Mucosa of rectum (tissue), 2 donors: ENCODE measurements at regions not wholly inside any gene's neighbourhood (a gene's known extent, or its start where the extent isn't known, plus 50 kb on each side); places are given as distances from the start of the nearest gene placed in this dataset.

ENCODE experiments used
- H3K27ac ChIP-seq, 2 donors: one replicate each; pipeline ENCODE4 v1.7.0; 2013; ENCODE audit warnings: inconsistent platforms in 2 of 2, low read depth in 2 of 2, low read length in 2 of 2
- H3K27me3 ChIP-seq, 2 donors: one replicate each; pipeline ENCODE4 v1.7.0; 2013; ENCODE audit warnings: low read length in 2 of 2; ENCODE audit not compliant: control insufficient read depth in 2 of 2, insufficient read depth in 2 of 2
- H3K36me3 ChIP-seq, 2 donors: one replicate each; pipeline ENCODE4 v1.7.0; 2013; ENCODE audit warnings: low read length in 2 of 2; ENCODE audit not compliant: control insufficient read depth in 2 of 2, insufficient read depth in 2 of 2
- H3K4me1 ChIP-seq, 2 donors: one replicate each; pipeline ENCODE4 v1.7.0; 2013; ENCODE audit warnings: low read length in 2 of 2, mild to moderate bottlenecking in 1 of 2; ENCODE audit not compliant: control insufficient read depth in 2 of 2, insufficient read depth in 2 of 2
- H3K4me3 ChIP-seq, 2 donors: one replicate each; pipeline ENCODE4 v1.7.0; 2013; ENCODE audit warnings: low read length in 2 of 2
- H3K9ac ChIP-seq, 2 donors: one replicate each; pipeline ENCODE4 v1.7.0; 2013; ENCODE audit warnings: low read length in 2 of 2, low read depth in 1 of 2, mild to moderate bottlenecking in 1 of 2
- H3K9me3 ChIP-seq, 2 donors: one replicate each; pipeline ENCODE4 v1.7.0; 2013; ENCODE audit warnings: low read length in 2 of 2; ENCODE audit not compliant: control insufficient read depth in 2 of 2
- donor health status: healthy.
- donor health status: Normal muscosa, but diverticular disease.

- H3K9me3 ChIP-seq: no peaks in the 10 kb centered on the region
- H3K36me3 ChIP-seq: no peaks in the 10 kb centered on the region
- no peak overlapping the region for H3K9ac ChIP-seq
- no peaks in the 10 kb centered on the region for H3K27me3 ChIP-seq
- no peaks in the 10 kb centered on the region for H3K4me1 ChIP-seq
- no peak overlapping the region for H3K27ac ChIP-seq
- H3K4me3 ChIP-seq: no peak overlapping the region
These were observed 530.4 kb upstream of the MARCKS start for GRCh38 chr6:113326781-113327180.

- Histone ChIP-seq H3K4me3 (no peak overlapping the region), H3K9ac (no peak overlapping the region), H3K27me3 (no peaks in the 10 kb centered on the region), H3K9me3 (no peaks in the 10 kb centered on the region), H3K36me3 (no peaks in the 10 kb centered on the region), H3K4me1 (no peaks in the 10 kb centered on the region), H3K27ac (no peak overlapping the region)
These were observed 528.2 kb upstream of the MARCKS start for GRCh38 chr6:113328886-113329381.

DNA sequence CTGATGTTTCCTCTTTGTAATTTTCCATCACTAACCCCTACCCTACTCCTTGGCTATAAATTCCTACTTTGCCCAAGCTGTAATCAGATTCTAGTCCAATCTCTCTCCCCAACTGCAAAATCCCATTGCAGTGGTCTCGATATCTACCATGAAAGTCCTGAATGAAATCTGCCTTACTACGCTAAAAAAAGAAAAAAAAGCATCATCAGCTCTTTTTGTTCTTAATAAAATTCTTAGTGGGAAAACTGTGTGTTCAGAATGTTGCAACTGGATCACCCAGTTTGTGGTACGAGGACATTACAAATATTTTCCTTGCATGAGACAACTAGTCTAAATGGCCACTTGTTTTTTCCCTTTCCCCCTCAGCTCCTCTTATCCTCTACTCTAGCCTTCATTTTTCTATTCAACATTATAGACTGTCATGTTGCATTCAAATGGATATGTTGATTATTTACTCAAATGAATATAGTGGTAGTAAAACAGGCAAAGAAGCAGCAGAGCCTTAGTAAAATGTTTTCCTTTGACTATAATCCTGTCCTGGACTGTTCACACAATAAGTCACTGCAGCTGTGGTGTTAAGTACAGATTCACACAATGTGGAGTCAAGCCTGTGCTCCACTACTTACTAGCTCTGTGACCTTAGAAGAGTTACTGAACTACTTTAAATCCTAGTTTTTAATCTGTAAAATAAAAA, 527.1 kb upstream of the MARCKS start:
- H3K4me3 ChIP-seq: no peak overlapping the region
- no peaks in the 10 kb centered on the region for H3K36me3 ChIP-seq
- no peak overlapping the region for H3K9ac ChIP-seq
- H3K4me1 ChIP-seq: no peaks in the 10 kb centered on the region
- H3K27me3 ChIP-seq: no peaks in the 10 kb centered on the region
- H3K9me3 ChIP-seq: no peaks in the 10 kb centered on the region
- H3K27ac ChIP-seq: no peak overlapping the region

GRCh38 chr6:113330636-113330946, 526.6 kb upstream of the MARCKS start:
- no peaks in the 10 kb centered on the region for H3K36me3 ChIP-seq
- no peak overlapping the region for H3K9ac ChIP-seq
- H3K9me3 ChIP-seq: no peaks in the 10 kb centered on the region
- no peak overlapping the region for H3K4me3 ChIP-seq
- no peaks in the 10 kb centered on the region for H3K27me3 ChIP-seq
- H3K4me1 ChIP-seq: no peaks in the 10 kb centered on the region
- H3K27ac ChIP-seq: no peak overlapping the region

DNA sequence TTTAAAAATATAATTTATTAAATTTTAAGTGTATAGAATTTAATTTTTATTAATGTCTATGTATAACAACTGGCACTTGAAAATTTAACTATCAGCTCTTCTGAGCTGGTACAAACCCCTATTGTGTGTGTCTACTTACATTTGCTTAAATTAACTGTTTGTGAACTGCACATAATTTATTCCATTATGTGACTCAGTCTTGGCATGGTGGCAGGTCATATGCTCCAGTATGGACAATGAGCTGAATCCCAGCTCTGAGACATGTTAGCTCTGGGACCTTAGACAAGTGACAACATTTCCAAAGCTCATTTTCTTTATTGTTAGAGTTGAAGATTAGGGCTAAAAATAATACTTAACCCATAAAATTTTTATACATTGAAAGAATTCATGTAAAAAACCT, 526.1 kb upstream of the MARCKS start:
- Histone ChIP-seq H3K9ac (no peak overlapping the region), H3K27me3 (no peaks in the 10 kb centered on the region)

DNA sequence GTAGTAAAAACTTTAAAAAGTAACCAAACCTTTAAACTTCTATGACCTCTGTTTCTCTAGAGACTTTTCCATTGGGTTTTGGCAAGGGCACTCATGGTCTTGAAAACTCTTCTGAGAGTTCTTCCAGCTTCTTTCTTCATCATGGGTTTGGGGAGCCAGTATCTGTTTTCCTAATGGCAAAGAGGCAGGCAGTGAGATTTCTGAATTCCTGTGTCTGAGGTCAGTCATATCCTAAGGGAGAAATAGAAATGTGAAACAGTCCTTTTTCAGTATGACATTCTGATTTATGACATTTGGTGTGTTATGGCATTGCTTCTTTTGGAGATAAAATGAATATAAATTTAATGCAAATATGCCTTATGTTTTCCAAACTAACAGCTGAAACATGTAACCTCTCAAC, 518.5 kb upstream of the MARCKS start:
- no peaks in the 10 kb centered on the region for H3K4me1 ChIP-seq
- H3K36me3 ChIP-seq: no peaks in the 10 kb centered on the region
- H3K4me3 ChIP-seq: no peak overlapping the region
- no peak overlapping the region for H3K9ac ChIP-seq
- no peaks in the 10 kb centered on the region for H3K27me3 ChIP-seq
- H3K27ac ChIP-seq: no peak overlapping the region
- H3K9me3 ChIP-seq: no peaks in the 10 kb centered on the region

More for the DNA sequence above, 526.1 kb upstream of the MARCKS start:
- Histone ChIP-seq H3K36me3 (no peaks in the 10 kb centered on the region), H3K27ac (no peak overlapping the region), H3K4me1 (no peaks in the 10 kb centered on the region), H3K9me3 (no peaks in the 10 kb centered on the region), H3K4me3 (no peak overlapping the region)

GRCh38 chr6:113339209-113339608, 517.9 kb upstream of the MARCKS start:
- no peak overlapping the region for H3K4me3 ChIP-seq

GRCh38 chr6:113340371-113340770, 516.8 kb upstream of the MARCKS start:
- Histone ChIP-seq H3K9ac (no peak overlapping the region), H3K36me3 (no peaks in the 10 kb centered on the region), H3K9me3 (no peaks in the 10 kb centered on the region), H3K4me1 (no peaks in the 10 kb centered on the region), H3K27me3 (no peaks in the 10 kb centered on the region), H3K4me3 (no peak overlapping the region), H3K27ac (no peak overlapping the region)

More at GRCh38 chr6:113339209-113339608, 517.9 kb upstream of the MARCKS start:
- Histone ChIP-seq H3K4me1 (no peaks in the 10 kb centered on the region), H3K27ac (no peak overlapping the region), H3K9ac (no peak overlapping the region), H3K27me3 (no peaks in the 10 kb centered on the region), H3K36me3 (no peaks in the 10 kb centered on the region), H3K9me3 (no peaks in the 10 kb centered on the region)

GRCh38 chr6:113343940-113344339, 513.2 kb upstream of the MARCKS start:
- no peaks in the 10 kb centered on the region for H3K4me1 ChIP-seq
- no peaks in the 10 kb centered on the region for H3K9me3 ChIP-seq
- H3K27ac ChIP-seq: no peak overlapping the region
- no peaks in the 10 kb centered on the region for H3K36me3 ChIP-seq
- no peaks in the 10 kb centered on the region for H3K27me3 ChIP-seq
- no peak overlapping the region for H3K4me3 ChIP-seq
- H3K9ac ChIP-seq: no peak overlapping the region

DNA sequence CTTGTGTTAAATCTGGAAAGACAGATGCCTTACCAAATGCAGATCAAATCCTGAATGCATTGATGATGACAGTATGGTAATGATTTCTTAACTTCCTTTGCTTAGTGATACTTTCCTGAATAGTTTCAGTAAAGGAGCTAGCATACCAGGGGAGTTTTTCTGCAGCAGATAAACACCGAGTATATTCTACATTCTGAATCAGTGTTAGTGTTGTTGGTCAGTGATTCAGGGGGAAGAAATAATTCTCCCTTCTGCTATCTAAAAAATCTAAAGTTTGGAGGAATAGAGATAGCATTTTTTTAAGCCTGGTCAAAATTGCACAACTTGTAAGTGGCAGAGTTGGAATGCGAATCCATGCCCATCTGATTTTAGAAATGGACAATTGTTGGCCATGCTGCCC, 512.2 kb upstream of the MARCKS start:
- Histone ChIP-seq H3K36me3 (no peaks in the 10 kb centered on the region), H3K4me1 (no peaks in the 10 kb centered on the region), H3K9me3 (no peaks in the 10 kb centered on the region), H3K4me3 (no peak overlapping the region), H3K27me3 (no peaks in the 10 kb centered on the region), H3K9ac (no peak overlapping the region), H3K27ac (no peak overlapping the region)
